Mesenchymal stem cell (in vitro differentiated cells and primary cell): ENCODE measurements at regions not wholly inside any gene's neighbourhood (a gene's known extent, or its start where the extent isn't known, plus 50 kb on each side); places are given as distances from the start of the nearest gene placed in this dataset.
"Not testable (repeated sequence)": the region's sequence is repeated elsewhere in the genome, so short reads cannot be mapped to it uniquely, and the experiment has no call there.

Source experiments
- DNase-seq: peaks from one replicate; pipeline ENCODE4 v3.0.0-alpha.2; 2013
- H2AFZ ChIP-seq: one replicate; pipeline ENCODE4 v1.6.1; 2013; ENCODE audit warnings: low read depth, mild to moderate bottlenecking, control low read depth, inconsistent platforms, low read length, moderate library complexity
- H2AK5ac ChIP-seq: 2 replicates; pipeline ENCODE4 v1.6.1; 2013; ENCODE audit warnings: low read length, moderate library complexity, mild to moderate bottlenecking, inconsistent platforms; ENCODE audit not compliant: severe bottlenecking
- H2BK120ac ChIP-seq: one replicate; pipeline ENCODE4 v1.6.1; 2013; ENCODE audit warnings: low read depth, mild to moderate bottlenecking, inconsistent platforms, low read length, moderate library complexity
- H2BK12ac ChIP-seq, 2 experiments: one replicate each; pipeline ENCODE4 v1.6.1; 2013; ENCODE audit warnings: inconsistent platforms in 2 of 2, low read length in 2 of 2, mild to moderate bottlenecking in 2 of 2, moderate library complexity in 2 of 2, control low read depth in 1 of 2
- H2BK15ac ChIP-seq: one replicate; pipeline ENCODE4 v1.6.1; 2013; ENCODE audit warnings: mild to moderate bottlenecking, low read depth, inconsistent platforms; ENCODE audit not compliant: poor library complexity, severe bottlenecking
- H2BK5ac ChIP-seq: 2 replicates; pipeline ENCODE4 v1.6.1; 2013; ENCODE audit warnings: low read depth, mild to moderate bottlenecking, low read length, control low read depth, inconsistent platforms; ENCODE audit not compliant: poor library complexity, severe bottlenecking
- H3K14ac ChIP-seq, 2 experiments: one replicate each; pipeline ENCODE4 v1.6.1; 2013; ENCODE audit warnings: inconsistent platforms in 2 of 2, low read length in 2 of 2, control low read depth in 1 of 2, mild to moderate bottlenecking in 1 of 2, moderate library complexity in 1 of 2
- H3K18ac ChIP-seq, 2 experiments: one replicate each; pipeline ENCODE4 v1.6.1; 2013; ENCODE audit warnings: inconsistent platforms in 2 of 2, low read length in 2 of 2, control low read depth in 1 of 2, low read depth in 1 of 2, mild to moderate bottlenecking in 1 of 2
- H3K23ac ChIP-seq, 2 experiments: one replicate each; pipeline ENCODE4 v1.6.1; 2013; ENCODE audit warnings: inconsistent platforms in 2 of 2, low read length in 2 of 2, mild to moderate bottlenecking in 2 of 2, moderate library complexity in 2 of 2, control low read depth in 1 of 2
- H3K27ac ChIP-seq: 2 replicates; pipeline ENCODE4 v1.5.1; 2013; ENCODE audit warnings: mild to moderate bottlenecking, moderate library complexity, low read length, control low read depth, inconsistent platforms; ENCODE audit not compliant: poor library complexity, severe bottlenecking
- H3K27me3 ChIP-seq, 2 experiments: 2 replicates each; pipeline versions ENCODE4 v1.6.1 to v1.7.0; 2013; ENCODE audit warnings: low read length in 2 of 2, mild to moderate bottlenecking in 2 of 2, moderate library complexity in 2 of 2, control low read depth in 1 of 2, inconsistent platforms in 1 of 2; ENCODE audit not compliant: control insufficient read depth in 1 of 2, insufficient read depth in 1 of 2
- H3K36me3 ChIP-seq, 2 experiments: 2 replicates each; pipeline versions ENCODE4 v1.6.1 to v1.7.0; 2013; ENCODE audit warnings: low read length in 2 of 2, control low read depth in 1 of 2, inconsistent platforms in 1 of 2, low read depth in 1 of 2, mild to moderate bottlenecking in 1 of 2; ENCODE audit not compliant: insufficient read depth in 2 of 2, control insufficient read depth in 1 of 2
- H3K4ac ChIP-seq, 2 experiments: one replicate each; pipeline ENCODE4 v1.6.1; 2013; ENCODE audit warnings: inconsistent platforms in 2 of 2, low read length in 2 of 2, mild to moderate bottlenecking in 2 of 2, moderate library complexity in 2 of 2, control low read depth in 1 of 2, low read depth in 1 of 2
- H3K4me1 ChIP-seq: 2 replicates; pipeline ENCODE4 v1.6.1; 2013; ENCODE audit warnings: low read depth, low read length, control low read depth; ENCODE audit not compliant: control insufficient read depth, insufficient read depth
- H3K4me2 ChIP-seq: 2 replicates; pipeline ENCODE4 v1.6.1; 2013; ENCODE audit warnings: low read length, mild to moderate bottlenecking, inconsistent platforms; ENCODE audit not compliant: poor library complexity, severe bottlenecking
- H3K4me3 ChIP-seq, 2 experiments: 2 replicates each; pipeline versions ENCODE4 v1.5.1 to v1.7.0; 2013; ENCODE audit warnings: low read length in 2 of 2, mild to moderate bottlenecking in 2 of 2, control low read depth in 1 of 2, low read depth in 1 of 2; ENCODE audit not compliant: insufficient read depth in 1 of 2
- H3K79me1 ChIP-seq: replicated peaks from 2 replicates; pipeline ENCODE4 v1.6.1; 2013; ENCODE audit warnings: mild to moderate bottlenecking, control low read depth, low read length, inconsistent platforms; ENCODE audit not compliant: poor library complexity, severe bottlenecking
- H3K9ac ChIP-seq: 2 replicates; pipeline ENCODE4 v1.7.0; 2013; ENCODE audit warnings: mild to moderate bottlenecking, low read length, moderate library complexity
- H3K9me3 ChIP-seq: 2 replicates; pipeline ENCODE4 v1.7.0; 2013; ENCODE audit warnings: mild to moderate bottlenecking, low read length; ENCODE audit not compliant: control insufficient read depth
- H4K8ac ChIP-seq: one replicate; pipeline ENCODE4 v1.6.1; 2013; ENCODE audit warnings: inconsistent platforms, mild to moderate bottlenecking, low read length, moderate library complexity
- H4K91ac ChIP-seq: one replicate; pipeline ENCODE4 v1.6.1; 2013; ENCODE audit warnings: mild to moderate bottlenecking, low read length, inconsistent platforms
- WGBS: methylation state at CpG from one replicate; pipeline ENCODE4 v1.1.7; 2013; ENCODE audit warnings: mixed read lengths; 5-methylcytosine and 5-hydroxymethylcytosine counted together

GRCh38 chr9:24879591-24879990 is 333.9 kb upstream of the IZUMO3 start:
- no peaks in the 10 kb centered on the region for H3K79me1 ChIP-seq
- no peak overlapping the region for H4K8ac ChIP-seq
- H3K27ac ChIP-seq: no peak overlapping the region
- no peaks in the 10 kb centered on the region for H3K4me1 ChIP-seq
- H2BK5ac ChIP-seq: no peak overlapping the region
- no peaks in the 10 kb centered on the region for H3K27me3 ChIP-seq
- no peak overlapping the region for H3K14ac ChIP-seq
- no peak overlapping the region for H3K23ac ChIP-seq
- no peak overlapping the region for H3K4me3 ChIP-seq
- no peak overlapping the region for H3K9ac ChIP-seq
- H4K91ac ChIP-seq: no peak overlapping the region
- H2BK120ac ChIP-seq: no peak overlapping the region
- H3K36me3 ChIP-seq: no peaks in the 10 kb centered on the region
- no peak overlapping the region for H2BK15ac ChIP-seq
- no peak overlapping the region for H2BK12ac ChIP-seq
- no peak overlapping the region for H2AK5ac ChIP-seq
- no peak for DNase-seq
- H3K4me2 ChIP-seq: no peak overlapping the region
- 82% methylated on average over 1 of the region's 2 CpGs for WGBS
- H3K18ac ChIP-seq: no peak overlapping the region
- H2AFZ ChIP-seq: no peak overlapping the region
- no peaks in the 10 kb centered on the region for H3K9me3 ChIP-seq
- no peak overlapping the region for H3K4ac ChIP-seq

GRCh38 chr9:24856601-24857000 is 310.9 kb upstream of the IZUMO3 start:
- H2BK15ac ChIP-seq, H3K9ac ChIP-seq, H2AK5ac ChIP-seq, H3K4ac ChIP-seq, H4K8ac ChIP-seq, H3K23ac ChIP-seq, H3K4me2 ChIP-seq, H3K18ac ChIP-seq, H3K14ac ChIP-seq, DNase-seq, H2BK120ac ChIP-seq, H3K9me3 ChIP-seq, H4K91ac ChIP-seq, H3K79me1 ChIP-seq, H2AFZ ChIP-seq, H3K27ac ChIP-seq, H3K4me1 ChIP-seq, H3K27me3 ChIP-seq, H2BK12ac ChIP-seq, H3K36me3 ChIP-seq, H3K4me3 ChIP-seq, H2BK5ac ChIP-seq: not testable (repeated sequence)
- no CpG with 5 or more reads among the region's 1 CpG for WGBS

DNA sequence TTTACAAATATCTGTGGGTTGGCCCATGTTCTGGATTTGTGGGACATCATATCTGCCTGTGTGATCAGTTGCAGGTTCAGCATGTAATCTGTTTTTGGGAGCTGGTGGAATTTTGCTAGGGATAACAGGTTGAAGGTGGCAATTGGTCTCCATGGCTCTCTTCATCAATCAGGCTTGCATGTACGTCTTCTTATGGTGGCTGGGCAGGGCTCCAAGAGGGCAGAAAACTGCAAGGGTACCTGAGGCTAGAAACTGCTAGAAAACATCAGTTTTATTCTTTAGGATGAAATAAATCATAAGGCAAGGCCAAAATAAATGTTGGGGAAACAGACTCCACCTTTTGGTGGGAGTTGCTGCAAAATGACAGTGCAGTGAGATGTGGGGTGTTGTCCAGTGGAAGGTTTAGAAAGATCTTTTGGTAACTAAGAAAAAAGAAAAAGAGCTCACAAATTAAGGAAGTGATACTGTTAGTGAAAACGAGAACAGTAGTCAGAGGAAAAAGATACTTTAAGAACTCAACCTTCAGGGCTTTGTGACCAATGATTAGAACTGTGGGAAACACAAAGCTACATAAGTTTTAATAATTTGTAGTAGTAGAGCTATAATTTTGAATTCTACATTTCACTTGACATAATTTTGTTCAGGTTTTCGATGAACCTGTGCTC is 300.7 kb upstream of the IZUMO3 start:
- no peak overlapping the region for H2BK12ac ChIP-seq
- 73% methylated on average over 3 of the region's 3 CpGs for WGBS
- no peak overlapping the region for H3K4me3 ChIP-seq
- no peak overlapping the region for H3K9ac ChIP-seq
- H3K9me3 ChIP-seq: no peaks in the 10 kb centered on the region
- H3K27ac ChIP-seq: no peak overlapping the region
- H2BK120ac ChIP-seq: no peak overlapping the region
- H3K14ac ChIP-seq: no peak overlapping the region
- no peak overlapping the region for H3K18ac ChIP-seq
- no peak overlapping the region for H3K23ac ChIP-seq
- no peaks in the 10 kb centered on the region for H3K79me1 ChIP-seq
- H2AFZ ChIP-seq: no peak overlapping the region
- H3K36me3 ChIP-seq: no peaks in the 10 kb centered on the region
- no peak overlapping the region for H2BK15ac ChIP-seq
- H3K4me1 ChIP-seq: no peaks in the 10 kb centered on the region
- no peak overlapping the region for H3K4ac ChIP-seq
- no peak overlapping the region for H3K4me2 ChIP-seq
- no peak overlapping the region for H2AK5ac ChIP-seq
- no peak overlapping the region for H4K8ac ChIP-seq
- DNase-seq: no peak
- no peak overlapping the region for H2BK5ac ChIP-seq
- H3K27me3 ChIP-seq: no peaks in the 10 kb centered on the region
- H4K91ac ChIP-seq: no peak overlapping the region

- Histone ChIP-seq H3K27ac (no peak overlapping the region), H3K27me3 (no peaks in the 10 kb centered on the region), H4K8ac (no peak overlapping the region), H2BK120ac (no peak overlapping the region), H3K79me1 (no peaks in the 10 kb centered on the region), H2BK15ac (no peak overlapping the region), H2BK5ac (no peak overlapping the region), H3K4me1 (no peaks in the 10 kb centered on the region), H2AK5ac (no peak overlapping the region), H3K9me3 (no peaks in the 10 kb centered on the region), H3K23ac (no peak overlapping the region), H3K9ac (no peak overlapping the region), H3K36me3 (no peaks in the 10 kb centered on the region), H2BK12ac (no peak overlapping the region), H3K4me2 (no peak overlapping the region), H4K91ac (no peak overlapping the region), H3K14ac (no peak overlapping the region), H3K18ac (no peak overlapping the region), H3K4me3 (no peak overlapping the region), H3K4ac (no peak overlapping the region), H2AFZ (no peak overlapping the region)
- WGBS: 80% methylated on average over 2 of the region's 2 CpGs
- no peak for DNase-seq
Observed at GRCh38 chr9:24844217-24844616, 298.5 kb upstream of the IZUMO3 start.
